ENCODE measurements at regions not wholly inside any gene's neighbourhood (a gene's known extent, or its start where the extent isn't known, plus 50 kb on each side); places are given as distances from the start of the nearest gene placed in this dataset.

DNA sequence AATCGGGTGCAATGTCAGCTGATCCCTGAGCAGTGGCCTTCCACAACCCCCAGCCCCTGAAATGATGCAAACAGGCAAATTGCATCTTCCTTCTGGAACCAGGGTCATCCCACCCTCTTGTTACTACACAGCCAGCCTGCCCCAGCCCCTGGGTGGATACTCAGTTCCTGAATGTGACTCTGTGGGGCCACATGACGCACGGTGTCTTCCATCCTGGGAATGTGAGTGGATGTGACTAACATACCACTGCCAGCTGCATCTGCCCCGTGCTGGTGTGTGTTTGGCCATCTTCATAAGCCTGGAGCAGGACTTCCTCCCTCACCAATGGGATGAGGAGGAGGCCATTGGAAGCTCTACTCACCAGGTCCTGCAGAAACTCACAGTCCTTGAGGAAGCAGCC lies 257.9 kb upstream of the ADAMTS16 start:
- Histone ChIP-seq H3K4me2 (ENCODE audit: low read length) (no peak overlapping the region), H3K36me3 (ENCODE audit: insufficient read depth, low read length) (no peaks in the 10 kb centered on the region), H3K79me2 (ENCODE audit: insufficient read depth, low read depth, low read length) (no peaks in the 10 kb centered on the region), H3K4me1 (ENCODE audit: insufficient read depth, low read length, poor library complexity, severe bottlenecking) (no peaks in the 10 kb centered on the region), H3K4me3 (ENCODE audit: low read depth, low read length, poor library complexity, severe bottlenecking) (no peak overlapping the region), H4K20me1 (ENCODE audit: insufficient read depth, low read length) (no peaks in the 10 kb centered on the region), H3K27ac (ENCODE audit: low read depth, low read length, poor library complexity, severe bottlenecking) (no peak overlapping the region), H3K9me3 (ENCODE audit: low read length) (no peaks in the 10 kb centered on the region), H2AFZ (ENCODE audit: low read length) (no peak overlapping the region), H3K9me2 (ENCODE audit: insufficient read depth, low read length) (no peaks in the 10 kb centered on the region)
- intact Hi-C loops (cut with micrococcal nuclease; ENCODE audit: unreplicated experiment) = no loop called here
- POLR2A ChIA-PET = no interaction called here
- DNase-seq (ENCODE audit: low spot score) = no peak
- TF ChIP-seq, protein P1, sequence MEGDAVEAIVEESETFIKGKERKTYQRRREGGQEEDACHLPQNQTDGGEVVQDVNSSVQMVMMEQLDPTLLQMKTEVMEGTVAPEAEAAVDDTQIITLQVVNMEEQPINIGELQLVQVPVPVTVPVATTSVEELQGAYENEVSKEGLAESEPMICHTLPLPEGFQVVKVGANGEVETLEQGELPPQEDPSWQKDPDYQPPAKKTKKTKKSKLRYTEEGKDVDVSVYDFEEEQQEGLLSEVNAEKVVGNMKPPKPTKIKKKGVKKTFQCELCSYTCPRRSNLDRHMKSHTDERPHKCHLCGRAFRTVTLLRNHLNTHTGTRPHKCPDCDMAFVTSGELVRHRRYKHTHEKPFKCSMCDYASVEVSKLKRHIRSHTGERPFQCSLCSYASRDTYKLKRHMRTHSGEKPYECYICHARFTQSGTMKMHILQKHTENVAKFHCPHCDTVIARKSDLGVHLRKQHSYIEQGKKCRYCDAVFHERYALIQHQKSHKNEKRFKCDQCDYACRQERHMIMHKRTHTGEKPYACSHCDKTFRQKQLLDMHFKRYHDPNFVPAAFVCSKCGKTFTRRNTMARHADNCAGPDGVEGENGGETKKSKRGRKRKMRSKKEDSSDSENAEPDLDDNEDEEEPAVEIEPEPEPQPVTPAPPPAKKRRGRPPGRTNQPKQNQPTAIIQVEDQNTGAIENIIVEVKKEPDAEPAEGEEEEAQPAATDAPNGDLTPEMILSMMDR (conservative IDR thresholded peaks at IDR 0.05; ENCODE audit: low read length) = no peak
- TF ChIP-seq EZH2phosphoT487 (IDR thresholded peaks at IDR 0.05; ENCODE audit: borderline replicate concordance, low read depth, low read length) = no peak
- no TSS peak for BruUV-seq (replicated peaks)
- CTCF ChIA-PET (ENCODE audit: unreplicated experiment) = no interaction called here

DNA sequence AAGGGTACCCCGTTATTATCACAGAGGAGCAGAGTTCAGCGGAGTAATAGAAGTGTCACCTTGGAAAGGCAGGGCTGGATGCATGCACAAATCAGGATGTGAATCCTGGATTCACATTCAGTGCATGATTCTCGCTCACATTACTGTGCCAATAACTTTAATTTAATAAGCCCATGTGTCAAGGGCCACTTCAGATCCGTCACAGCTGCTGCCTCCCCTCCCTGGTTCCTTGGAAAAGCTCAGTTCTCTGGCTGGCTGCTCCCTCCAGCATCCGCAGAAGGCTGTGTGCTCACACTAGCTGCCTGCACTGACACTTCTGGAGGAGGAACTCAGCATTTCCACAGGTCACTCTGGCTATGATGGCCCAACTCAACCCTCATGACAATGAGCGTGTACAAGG lies 256.8 kb upstream of the ADAMTS16 start:
- Histone ChIP-seq H3K36me3 (ENCODE audit: insufficient read depth, low read length) (no peaks in the 10 kb centered on the region), H2AFZ (ENCODE audit: low read length) (no peak overlapping the region), H3K9me2 (ENCODE audit: insufficient read depth, low read length) (no peaks in the 10 kb centered on the region), H3K27ac (ENCODE audit: low read depth, low read length, poor library complexity, severe bottlenecking) (no peak overlapping the region), H3K9me3 (ENCODE audit: low read length) (no peaks in the 10 kb centered on the region), H4K20me1 (ENCODE audit: insufficient read depth, low read length) (no peaks in the 10 kb centered on the region), H3K79me2 (ENCODE audit: insufficient read depth, low read depth, low read length) (no peaks in the 10 kb centered on the region), H3K4me2 (ENCODE audit: low read length) (no peak overlapping the region), H3K4me1 (ENCODE audit: insufficient read depth, low read length, poor library complexity, severe bottlenecking) (no peaks in the 10 kb centered on the region), H3K4me3 (ENCODE audit: low read depth, low read length, poor library complexity, severe bottlenecking) (no peak overlapping the region)
- no TSS peak for BruUV-seq (replicated peaks)
- intact Hi-C loops (cut with micrococcal nuclease; ENCODE audit: unreplicated experiment) = no loop called here
- ChIA-PET POLR2A (no interaction called here), CTCF (ENCODE audit: unreplicated experiment) (no interaction called here)
- TF ChIP-seq EZH2phosphoT487 (IDR thresholded peaks at IDR 0.05; ENCODE audit: borderline replicate concordance, low read depth, low read length) = no peak
- TF ChIP-seq, protein P1 (conservative IDR thresholded peaks at IDR 0.05; ENCODE audit: low read length) = no peak
- DNase-seq (ENCODE audit: low spot score) = no peak

DNA sequence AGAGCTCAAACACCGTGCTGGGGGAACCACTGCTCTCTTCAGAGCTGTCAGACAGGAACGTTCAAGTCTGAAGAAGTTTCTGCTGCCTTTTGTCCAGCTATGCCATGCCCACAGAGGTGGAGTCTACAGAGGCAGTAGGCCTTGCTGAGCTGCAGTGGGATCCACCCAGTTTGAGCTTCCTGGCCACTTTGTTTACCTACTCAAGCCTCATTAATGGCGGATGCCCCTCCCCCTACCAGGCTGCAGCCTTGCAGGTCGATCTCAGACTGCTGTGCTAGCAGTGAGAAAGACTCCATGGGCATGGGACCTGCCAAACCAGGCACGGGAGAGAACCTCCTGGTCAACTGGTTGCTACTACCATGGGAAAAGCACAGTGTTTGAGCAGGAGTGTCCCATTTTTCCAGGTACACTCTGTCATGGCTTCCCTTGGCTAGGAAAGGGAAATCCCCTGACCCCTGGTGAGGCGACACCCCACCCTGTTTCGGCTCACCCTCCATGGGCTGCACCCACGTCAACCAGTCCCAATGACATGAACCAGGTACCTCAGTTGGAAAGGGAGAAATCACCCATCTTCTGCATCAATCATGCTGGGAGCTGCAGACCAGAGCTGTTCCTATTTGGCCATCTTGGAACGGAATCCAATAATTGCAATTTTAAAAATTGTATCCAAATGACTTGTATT lies 246.9 kb upstream of the ADAMTS16 start:
- H3K27ac ChIP-seq (ENCODE audit: low read depth, low read length, poor library complexity, severe bottlenecking) = no peak overlapping the region
- POLR2A ChIA-PET = no interaction called here
- H3K9me3 ChIP-seq (ENCODE audit: low read length) = no peaks in the 10 kb centered on the region
- no TSS peak for BruUV-seq (replicated peaks)
- no peak overlapping the region for H3K4me2 ChIP-seq (ENCODE audit: low read length)
- intact Hi-C loops (cut with micrococcal nuclease; ENCODE audit: unreplicated experiment) = no loop called here
- no peaks in the 10 kb centered on the region for H3K4me1 ChIP-seq (ENCODE audit: insufficient read depth, low read length, poor library complexity, severe bottlenecking)
- no peak for DNase-seq (ENCODE audit: low spot score)
- no peaks in the 10 kb centered on the region for H3K9me2 ChIP-seq (ENCODE audit: insufficient read depth, low read length)
- no peaks in the 10 kb centered on the region for H3K36me3 ChIP-seq (ENCODE audit: insufficient read depth, low read length)
- CTCF ChIA-PET (ENCODE audit: unreplicated experiment) = no interaction called here
- TF ChIP-seq, protein P1 (conservative IDR thresholded peaks at IDR 0.05; ENCODE audit: low read length) = no peak
- TF ChIP-seq EZH2phosphoT487 (IDR thresholded peaks at IDR 0.05; ENCODE audit: borderline replicate concordance, low read depth, low read length) = no peak
- H4K20me1 ChIP-seq (ENCODE audit: insufficient read depth, low read length) = no peaks in the 10 kb centered on the region
- H2AFZ ChIP-seq (ENCODE audit: low read length) = no peak overlapping the region
- H3K4me3 ChIP-seq (ENCODE audit: low read depth, low read length, poor library complexity, severe bottlenecking) = no peak overlapping the region
- H3K79me2 ChIP-seq (ENCODE audit: insufficient read depth, low read depth, low read length) = no peaks in the 10 kb centered on the region

Measured in OCI-LY7 (cell line).